ENCODE measurements at regions not wholly inside any gene's neighbourhood (a gene's known extent, or its start where the extent isn't known, plus 50 kb on each side); places are given as distances from the start of the nearest gene placed in this dataset.

DNA sequence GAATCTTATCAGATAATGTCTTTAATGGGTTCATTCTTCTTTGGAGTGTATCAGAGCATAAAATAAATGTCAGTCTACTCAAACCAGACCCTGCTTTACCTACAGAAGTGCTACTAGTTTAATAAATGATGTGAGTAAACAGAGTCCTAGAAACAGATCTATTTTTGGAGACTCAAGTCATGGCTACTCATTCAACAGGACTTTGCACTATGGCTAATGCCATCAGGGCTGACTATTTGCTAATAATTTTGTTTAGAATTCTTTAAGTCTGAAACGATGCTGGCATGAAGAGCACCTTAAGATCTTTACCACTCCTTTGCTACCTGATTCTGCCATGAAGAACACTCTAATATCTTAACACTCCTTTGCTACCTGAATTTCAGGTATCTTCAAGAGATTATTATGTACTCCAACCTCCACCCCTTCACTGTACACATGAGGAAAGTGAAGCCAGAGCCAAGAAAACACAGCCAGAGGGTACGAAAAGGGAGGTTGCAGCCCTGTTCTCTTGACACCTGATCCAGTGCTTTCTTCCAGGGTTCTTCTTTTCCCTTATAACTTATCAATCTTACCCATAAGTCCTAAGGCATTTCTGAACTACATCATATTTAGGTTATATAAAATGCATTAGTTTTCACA is 62.4 kb downstream of the ZNF608 start:
- WGBS, 2 donors, result 55 to 65% methylated on average over 2 of the region's 2 CpGs
- intact Hi-C loops (cut with DNase I; ENCODE audit: low total_unique reads), result no loop called here

DNA sequence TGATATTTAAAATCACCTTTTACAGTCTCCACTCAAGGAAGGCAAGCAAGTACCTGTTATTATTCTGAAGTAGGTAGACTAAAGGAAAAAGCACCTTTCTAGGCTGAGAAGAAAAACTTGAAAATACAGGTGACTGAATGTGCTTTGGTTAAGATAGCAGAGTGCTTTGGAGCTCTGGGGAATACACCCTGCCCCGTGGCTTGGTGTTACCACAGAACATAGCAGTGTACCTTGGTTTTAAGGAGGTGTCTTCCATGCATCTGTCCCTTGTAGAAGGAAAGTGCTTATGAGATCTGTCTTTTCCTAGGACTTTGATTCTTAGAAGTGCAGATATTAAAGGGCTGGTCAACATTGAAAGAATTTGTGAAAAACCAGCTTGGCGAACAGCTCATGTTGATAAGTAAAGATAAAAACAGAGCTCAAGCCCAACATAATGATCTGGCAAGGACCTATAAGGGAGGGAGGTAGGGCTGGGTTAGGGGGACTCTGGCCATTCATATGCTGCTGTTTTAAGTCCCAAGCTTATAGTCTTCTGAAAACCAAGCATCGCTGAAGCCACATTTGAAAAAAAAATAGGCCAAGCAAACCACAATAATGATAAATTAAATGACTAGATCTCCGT is 66.8 kb downstream of the ZNF608 start:
- no peak overlapping the region for H3K4me3 ChIP-seq (ENCODE audit: low read depth, poor library complexity, severe bottlenecking)
- WGBS, 2 donors, result 86% methylated on average over 4 of the region's 4 CpGs
- TF ChIP-seq POLR2A (IDR thresholded peaks at IDR 0.05) (no peak), CTCF (IDR thresholded peaks at IDR 0.05) (no peak)
- DNase-seq (ENCODE audit: low spot score in 2 of 2), result no peak
- intact Hi-C loops (cut with DNase I; ENCODE audit: low total_unique reads), result no loop called here

More for the DNA sequence above, 62.4 kb downstream of the ZNF608 start:
- TF ChIP-seq CTCF (IDR thresholded peaks at IDR 0.05) (no peak), POLR2A (IDR thresholded peaks at IDR 0.05) (no peak)
- H3K4me3 ChIP-seq (ENCODE audit: low read depth, poor library complexity, severe bottlenecking), result no peak overlapping the region
- no peak for DNase-seq (ENCODE audit: low spot score in 2 of 2)

DNA sequence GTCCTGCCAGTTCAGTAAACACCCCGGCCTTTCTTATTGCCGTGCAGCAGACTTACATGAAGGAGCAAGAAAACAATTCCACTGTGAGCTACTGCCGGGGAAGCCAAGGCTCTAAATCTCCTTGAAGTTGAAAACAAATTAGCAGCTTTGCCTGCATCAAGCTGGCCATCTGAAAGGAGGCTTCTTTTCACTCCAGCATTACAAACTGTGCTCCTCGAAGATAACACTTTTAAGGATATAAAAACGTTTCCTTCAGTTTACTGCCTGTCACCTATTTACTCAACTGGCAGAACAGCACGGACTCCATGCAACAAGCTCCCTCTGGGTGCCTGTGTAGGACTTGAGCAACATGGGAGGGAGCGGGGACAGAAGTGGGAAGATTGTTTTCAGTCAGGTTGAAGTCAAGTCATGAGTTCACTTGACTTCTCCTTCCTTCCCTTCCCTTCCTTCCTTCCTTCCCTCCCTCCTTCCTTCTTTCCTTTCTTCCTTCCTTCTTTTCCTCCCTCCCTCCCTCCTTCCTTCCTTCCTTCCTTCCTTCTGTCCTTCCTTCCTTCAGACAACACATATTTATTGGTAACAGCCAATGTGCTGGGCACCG is 67.4 kb downstream of the ZNF608 start:
- DNase-seq (ENCODE audit: low spot score in 2 of 2), result no peak
- TF ChIP-seq CTCF (IDR thresholded peaks at IDR 0.05) (no peak), POLR2A (IDR thresholded peaks at IDR 0.05) (no peak)
- intact Hi-C loops (cut with DNase I; ENCODE audit: low total_unique reads), result no loop called here
- 62 to 74% methylated on average over 8 of the region's 8 CpGs for WGBS, 2 donors
- H3K4me3 ChIP-seq (ENCODE audit: low read depth, poor library complexity, severe bottlenecking), result no peak overlapping the region

- DNase-seq (ENCODE audit: low spot score in 2 of 2), result no peak
- 61 to 81% methylated on average over 4 of the region's 4 CpGs for WGBS, 2 donors
- H3K4me3 ChIP-seq (ENCODE audit: low read depth, poor library complexity, severe bottlenecking), result no peak overlapping the region
- intact Hi-C loops (cut with DNase I; ENCODE audit: low total_unique reads), result no loop called here
- TF ChIP-seq POLR2A (IDR thresholded peaks at IDR 0.05) (no peak), CTCF (IDR thresholded peaks at IDR 0.05) (no peak)
Observed at GRCh38 chr5:124678468-124678867, 68.0 kb downstream of the ZNF608 start.

GRCh38 chr5:124677374-124678351 is 68.8 kb downstream of the ZNF608 start:
- DNase-seq (ENCODE audit: low spot score in 2 of 2), result no peak
- WGBS, 2 donors, result 55 to 56% methylated on average over 9 of the region's 9 CpGs
- intact Hi-C loops (cut with DNase I; ENCODE audit: low total_unique reads), result no loop called here

More at GRCh38 chr5:124677374-124678351, 68.8 kb downstream of the ZNF608 start:
- TF ChIP-seq CTCF (IDR thresholded peaks at IDR 0.05), result no peak
- no peak for TF ChIP-seq POLR2A (IDR thresholded peaks at IDR 0.05)
- no peak overlapping the region for H3K4me3 ChIP-seq (ENCODE audit: low read depth, poor library complexity, severe bottlenecking)

Data from lower leg skin (tissue), 4 donors.